Amniotic epithelial cell (primary cell): ENCODE measurements at regions not wholly inside any gene's neighbourhood (a gene's known extent, or its start where the extent isn't known, plus 50 kb on each side); places are given as distances from the start of the nearest gene placed in this dataset.

Experiments used
- DNase-seq: peaks from one replicate; pipeline ENCODE4 v3.0.0-alpha.2; 2010; ENCODE audit warnings: low read depth

DNA sequence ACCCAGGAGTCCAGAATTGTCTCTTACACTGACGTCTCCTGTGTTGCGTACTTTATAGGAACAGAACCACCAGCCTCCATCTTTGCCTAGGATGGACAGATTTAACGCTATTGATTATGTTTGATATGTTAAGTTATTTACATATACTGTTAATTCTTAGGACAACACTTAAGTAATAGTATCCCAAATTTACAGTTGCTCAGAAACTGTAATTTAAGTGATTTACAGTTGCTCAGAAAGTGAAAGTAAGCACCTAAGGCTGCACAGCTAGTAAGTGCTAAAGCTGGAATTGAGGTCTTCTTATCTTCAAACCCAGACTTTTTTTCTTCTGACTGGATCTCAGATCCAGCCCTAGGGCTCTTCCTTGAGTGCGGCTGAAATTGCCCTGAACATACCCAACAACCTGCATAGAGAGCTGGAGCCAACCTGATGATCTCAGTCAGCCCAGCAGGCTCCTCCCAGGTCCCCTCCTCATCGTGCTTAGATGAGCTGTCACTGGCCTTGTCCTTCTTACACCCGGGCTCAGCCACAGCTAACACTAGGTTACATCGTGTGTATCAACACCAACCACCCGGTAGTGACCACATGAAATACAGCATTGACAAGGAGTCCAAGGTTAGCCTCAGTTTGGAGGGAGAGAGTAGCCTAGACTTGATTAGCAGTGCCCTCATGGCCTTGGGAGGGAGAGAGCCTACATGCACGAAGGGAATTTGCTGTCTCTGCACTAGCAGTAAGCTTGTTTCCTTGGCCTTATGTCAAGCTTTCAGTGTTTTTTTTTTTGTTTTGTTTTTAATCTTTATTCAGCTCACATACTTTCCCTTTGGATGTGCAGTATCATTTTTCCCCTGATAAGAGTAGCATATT lies 111.1 kb upstream of the ARHGAP5 start:
- peak; percentile 69 for DNase-seq

DNA sequence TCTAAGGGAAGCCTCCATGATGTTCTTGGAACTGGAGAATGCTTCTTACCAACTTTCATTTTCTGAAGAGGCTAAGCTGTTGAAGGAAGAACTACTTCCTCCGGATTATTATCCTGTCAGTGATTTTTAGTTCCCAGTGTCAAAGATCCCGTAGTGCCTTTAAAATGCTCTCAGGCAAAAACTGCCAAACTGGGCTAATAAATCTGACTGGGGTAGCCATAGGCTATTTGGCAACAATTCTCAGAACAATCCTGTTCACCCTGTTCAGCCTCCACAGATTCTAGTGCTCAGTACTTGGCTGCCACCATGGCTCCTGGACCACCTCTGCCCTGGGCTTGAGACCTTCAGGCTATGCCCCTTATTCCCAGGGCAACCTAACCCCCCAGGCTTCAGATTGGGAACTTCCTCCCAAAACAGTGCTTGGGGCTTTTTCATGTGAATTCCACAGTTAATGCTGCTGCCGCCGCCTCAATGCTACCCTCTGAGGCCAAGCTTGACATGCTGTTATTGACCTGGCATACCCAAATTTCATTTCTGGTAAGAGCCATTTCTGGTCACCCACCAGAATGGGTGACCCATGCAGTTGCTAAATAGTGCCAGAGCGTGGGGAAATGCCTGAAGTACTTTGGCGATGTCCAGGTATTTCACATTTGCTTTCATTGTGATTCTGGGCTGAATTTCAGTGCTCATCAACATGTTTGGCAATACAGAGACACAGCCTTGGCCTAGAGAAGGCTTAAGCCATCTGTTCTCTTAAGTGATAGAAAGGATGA lies 110.0 kb upstream of the ARHGAP5 start:
- DNase-seq, result peak; percentile 77

DNA sequence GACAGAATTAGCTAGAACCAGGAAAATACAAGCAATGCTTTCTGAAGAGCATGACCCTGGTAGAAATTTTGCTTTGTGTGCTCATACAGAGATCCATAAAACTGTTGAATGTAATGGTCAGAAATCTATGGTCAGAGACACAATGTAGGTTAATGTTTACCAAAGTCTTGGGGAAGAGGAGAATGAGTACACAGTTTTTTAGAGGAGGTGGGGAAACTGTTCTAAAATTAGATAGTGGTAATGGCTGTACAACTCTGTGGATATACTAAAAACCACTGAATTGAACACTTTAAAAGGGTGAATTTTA lies 109.5 kb upstream of the ARHGAP5 start:
- DNase-seq, result no peak

DNA sequence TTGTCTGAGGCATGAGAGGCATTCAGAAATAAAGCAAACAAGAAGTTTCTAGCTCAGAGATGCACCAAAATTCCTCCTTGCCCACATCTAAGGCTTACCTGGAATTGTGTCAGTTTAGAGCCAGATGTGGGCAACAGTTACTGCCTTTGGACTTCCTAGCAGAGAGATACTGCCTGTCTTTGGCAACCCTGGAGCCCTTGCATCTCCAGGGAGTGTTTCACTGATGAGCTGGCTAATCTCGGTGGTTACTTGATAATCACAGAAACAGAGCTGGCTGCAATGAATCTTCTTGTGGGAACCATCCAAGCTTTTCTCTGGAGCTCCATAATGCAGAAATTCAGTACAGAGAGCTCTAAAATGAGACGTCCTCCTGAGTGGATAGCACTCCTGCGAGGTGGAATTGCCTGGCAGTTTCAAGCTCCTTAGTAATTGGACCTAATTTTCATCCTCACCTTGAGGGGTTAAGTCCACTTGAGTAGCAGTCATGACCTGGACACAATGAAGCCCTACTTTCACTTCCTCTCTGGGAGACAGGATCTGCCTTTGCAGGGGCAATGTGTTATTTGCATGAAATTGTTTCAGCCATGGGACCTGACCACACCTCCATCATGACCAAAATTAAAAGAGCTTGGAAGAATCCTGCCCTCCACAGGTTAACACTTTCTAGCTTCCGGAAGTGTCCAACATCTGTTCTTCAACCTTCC lies 108.8 kb upstream of the ARHGAP5 start:
- peak; percentile 99 for DNase-seq

DNA sequence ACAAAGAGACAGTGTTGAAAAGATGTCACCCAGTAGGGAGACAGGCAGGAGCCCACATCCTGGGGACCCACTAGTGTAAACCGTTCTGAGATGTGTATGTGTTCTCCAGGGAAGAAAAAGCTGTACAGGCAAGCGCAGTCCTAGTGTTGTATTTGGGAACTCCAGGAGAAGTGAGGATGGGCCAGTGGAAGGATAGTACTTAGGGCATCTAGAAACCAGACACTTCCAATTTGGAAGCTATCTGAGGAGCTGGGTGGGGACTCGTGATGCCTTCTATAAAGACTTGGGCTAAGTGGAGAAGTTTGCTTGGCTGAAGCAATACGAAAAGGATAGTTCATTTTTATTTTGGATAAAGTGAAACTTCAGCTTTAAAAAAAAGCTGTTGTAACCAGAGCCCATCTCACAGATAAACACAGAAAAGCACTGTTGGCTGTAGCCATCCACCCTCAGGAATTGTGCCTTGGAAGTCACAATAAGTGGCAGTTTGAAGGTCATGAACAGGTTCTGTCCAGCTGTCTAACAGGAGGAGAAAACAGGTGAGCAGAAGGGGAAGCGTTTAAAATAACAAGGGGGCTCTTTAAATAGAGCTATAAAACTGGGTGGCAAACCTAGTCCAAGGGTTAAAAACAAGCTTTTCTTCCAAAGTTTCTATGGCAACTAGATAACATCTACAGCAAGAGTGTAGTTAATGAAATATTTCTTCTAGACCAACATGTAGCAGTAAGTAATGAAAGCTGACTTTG lies 108.0 kb upstream of the ARHGAP5 start:
- peak; percentile 81 for DNase-seq

DNA sequence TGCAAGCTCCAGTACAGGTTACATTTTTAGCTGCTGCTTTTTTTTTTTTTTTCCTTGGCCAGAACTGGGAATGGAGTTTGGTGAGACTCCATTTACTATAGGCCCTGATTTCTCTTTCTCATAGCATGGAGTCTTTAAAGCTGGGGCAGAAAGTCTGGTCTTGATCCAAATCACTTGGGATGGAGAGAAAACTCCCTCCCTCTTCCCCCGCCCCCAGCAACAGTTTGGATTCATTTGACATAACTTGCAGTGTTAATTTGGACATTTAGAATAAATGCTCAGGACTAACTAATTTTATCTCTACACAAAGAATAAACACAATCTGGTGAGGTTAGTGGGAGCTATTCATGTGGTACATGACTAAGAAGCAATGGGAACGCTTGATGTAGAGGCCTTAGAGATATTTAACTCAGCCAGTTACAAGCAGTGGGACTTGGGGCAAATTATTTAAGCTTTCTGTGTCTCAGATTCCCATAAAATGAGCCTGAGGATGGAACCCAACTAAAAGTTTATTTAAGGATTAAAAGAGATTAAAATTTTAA lies 107.3 kb upstream of the ARHGAP5 start:
- peak; percentile 94 for DNase-seq

DNA sequence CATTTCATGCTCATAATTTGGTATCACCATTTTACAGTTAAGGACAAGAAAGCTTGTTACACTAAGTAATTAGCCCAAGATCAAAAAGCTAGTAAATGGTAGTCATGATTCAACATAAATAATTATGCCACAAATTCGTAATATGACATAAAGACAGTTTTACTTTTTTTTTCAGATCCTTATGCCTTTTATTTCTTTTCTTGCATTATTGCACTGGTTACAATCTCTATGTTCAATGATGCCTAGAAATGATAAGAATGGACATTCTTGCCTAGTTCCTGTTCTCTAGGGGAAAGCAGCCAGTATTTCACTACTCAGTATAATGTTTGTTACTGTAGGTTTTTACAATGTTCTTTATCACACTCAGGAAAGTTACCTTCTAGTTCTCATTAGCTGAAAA lies 106.4 kb upstream of the ARHGAP5 start:
- no peak for DNase-seq

DNA sequence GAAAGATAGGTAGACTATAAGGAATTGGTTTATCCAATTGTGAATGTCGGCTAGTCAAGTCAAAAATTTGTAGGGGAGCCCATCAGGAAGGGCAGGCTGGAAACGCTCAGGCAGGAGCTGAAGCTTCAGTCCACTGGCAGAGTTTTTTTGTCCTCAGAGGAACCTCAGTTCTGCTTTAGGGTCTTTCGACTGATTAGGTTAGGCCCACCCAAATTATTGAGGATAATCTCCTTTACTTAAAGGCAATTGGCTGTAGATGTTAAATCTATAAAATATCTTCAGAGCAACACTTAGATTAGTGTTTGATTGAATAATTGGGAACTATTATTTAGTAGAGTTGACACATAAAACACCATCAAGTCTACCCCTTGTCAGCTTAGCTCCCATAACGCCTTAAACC lies 105.5 kb upstream of the ARHGAP5 start:
- DNase-seq, result no peak

DNA sequence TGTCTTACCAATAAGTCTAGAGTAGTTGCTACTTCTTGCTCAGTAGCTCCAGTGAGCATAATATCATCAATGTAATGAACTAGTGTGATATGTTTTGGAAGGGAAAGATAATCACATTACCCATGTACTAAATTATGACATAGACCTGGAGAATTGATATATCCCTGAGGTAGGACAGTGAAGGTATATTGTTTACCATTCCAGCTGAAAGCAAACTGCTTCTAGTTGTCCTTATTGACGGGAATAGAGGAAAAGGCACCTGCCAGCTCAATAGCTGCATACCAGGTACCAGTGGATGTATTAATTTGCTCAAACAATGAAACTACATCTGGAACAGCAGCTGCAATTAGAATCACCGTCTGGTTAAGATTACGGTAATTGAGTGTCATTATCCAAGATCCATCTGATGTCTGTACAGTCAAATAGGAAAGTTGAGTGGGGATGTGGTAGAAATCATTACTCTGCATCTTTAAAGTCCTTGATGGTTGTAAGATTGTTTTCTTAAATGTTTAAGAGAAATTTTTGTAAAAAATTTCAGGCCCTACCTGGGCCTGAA lies 100.0 kb upstream of the ARHGAP5 start:
- no peak for DNase-seq

DNA sequence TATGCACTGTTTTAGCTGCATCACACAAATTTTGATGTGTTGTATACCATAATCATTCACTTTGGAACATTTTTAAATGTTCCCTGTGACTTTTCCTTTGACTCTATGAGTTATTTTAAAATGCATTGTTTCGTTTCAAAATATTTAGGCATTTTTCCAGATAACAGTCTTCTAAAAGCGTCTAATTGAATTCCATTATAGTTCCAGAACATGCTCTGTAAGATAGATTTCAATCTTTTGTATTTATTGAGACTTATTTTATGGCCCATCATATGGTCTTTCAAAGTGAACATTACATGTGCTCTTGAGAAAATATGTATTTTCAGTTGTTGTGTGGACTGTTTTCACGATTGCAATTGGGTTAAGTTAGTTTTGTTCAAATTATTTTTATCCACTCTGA lies 98.7 kb upstream of the ARHGAP5 start:
- no peak for DNase-seq

DNA sequence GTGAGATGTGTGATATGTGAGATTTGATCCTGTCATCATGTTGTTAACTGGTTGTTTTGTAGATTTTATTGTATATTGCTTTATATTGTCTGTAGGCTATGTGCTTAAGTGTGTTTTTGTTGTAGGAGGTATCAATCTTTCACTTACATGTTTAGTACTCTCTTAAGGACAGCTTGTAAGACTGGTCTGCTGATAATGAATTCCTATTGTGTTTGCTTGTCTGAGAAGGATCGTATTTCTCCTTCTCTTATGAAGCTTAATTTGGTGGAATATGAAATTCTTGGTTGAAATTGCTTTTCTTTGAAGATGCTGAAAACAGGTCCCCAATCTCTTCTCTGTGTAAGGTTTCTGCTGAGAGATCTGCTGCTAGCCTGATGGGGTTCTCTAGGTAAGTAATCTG lies 94.5 kb upstream of the ARHGAP5 start:
- peak; percentile 51 for DNase-seq

DNA sequence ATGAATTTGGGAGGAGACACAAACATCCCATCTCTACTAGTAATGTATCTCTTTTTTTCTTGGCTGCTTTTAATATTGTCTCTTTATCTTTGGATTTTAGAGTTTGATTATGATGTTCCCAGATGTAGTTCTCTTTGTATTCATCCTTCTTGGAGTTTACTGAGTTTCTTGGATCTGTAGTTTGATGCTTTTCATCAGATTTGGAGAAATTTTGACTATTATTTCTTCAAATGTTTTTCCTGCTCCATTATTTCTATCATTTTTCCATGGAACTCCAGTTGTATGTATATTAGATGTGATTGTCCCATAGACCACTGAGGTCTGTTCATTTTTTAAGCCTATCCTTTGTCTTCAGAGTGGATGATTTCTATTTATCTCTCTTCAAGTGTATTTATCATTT lies 90.7 kb upstream of the ARHGAP5 start:
- no peak for DNase-seq

DNA sequence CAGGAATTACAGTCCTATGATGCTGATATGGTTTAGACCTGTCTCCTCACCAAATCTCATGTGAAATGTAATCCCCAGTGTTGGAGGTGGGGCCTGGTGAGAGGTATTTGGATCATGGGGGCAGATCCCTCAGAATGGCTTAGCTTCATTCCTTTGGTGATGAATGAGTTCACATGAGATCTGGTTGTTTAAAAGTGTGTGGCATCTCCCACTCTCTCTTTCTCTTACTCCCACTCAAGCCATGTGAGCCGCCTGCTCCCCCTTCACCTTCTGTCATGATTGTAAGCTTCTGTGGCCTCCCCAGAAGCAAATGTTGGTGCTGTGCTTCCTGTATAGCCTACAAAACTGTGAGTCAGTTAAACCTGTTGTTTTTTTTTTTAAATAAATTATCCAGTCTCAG lies 89.4 kb upstream of the ARHGAP5 start:
- peak; percentile 92 for DNase-seq

DNA sequence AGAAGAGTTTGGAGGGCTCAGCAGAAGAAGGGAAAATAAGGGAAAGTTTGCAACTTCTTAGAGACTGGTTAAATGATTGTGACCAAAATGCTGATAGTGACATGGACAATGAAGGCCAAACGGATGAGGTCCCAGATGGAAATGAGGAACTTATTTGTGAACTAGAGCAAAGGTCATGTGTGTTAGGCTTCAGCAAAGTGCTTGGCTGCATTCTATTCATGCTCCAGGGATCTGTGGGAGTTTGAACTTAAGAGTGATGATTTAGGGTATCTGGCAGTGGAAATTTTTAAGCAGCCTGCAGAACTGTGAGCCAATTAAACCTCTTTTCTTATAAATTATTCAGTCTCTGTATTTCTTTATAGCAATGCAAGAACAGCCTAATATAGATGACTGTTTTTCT lies 88.9 kb upstream of the ARHGAP5 start:
- peak; percentile 63 for DNase-seq

DNA sequence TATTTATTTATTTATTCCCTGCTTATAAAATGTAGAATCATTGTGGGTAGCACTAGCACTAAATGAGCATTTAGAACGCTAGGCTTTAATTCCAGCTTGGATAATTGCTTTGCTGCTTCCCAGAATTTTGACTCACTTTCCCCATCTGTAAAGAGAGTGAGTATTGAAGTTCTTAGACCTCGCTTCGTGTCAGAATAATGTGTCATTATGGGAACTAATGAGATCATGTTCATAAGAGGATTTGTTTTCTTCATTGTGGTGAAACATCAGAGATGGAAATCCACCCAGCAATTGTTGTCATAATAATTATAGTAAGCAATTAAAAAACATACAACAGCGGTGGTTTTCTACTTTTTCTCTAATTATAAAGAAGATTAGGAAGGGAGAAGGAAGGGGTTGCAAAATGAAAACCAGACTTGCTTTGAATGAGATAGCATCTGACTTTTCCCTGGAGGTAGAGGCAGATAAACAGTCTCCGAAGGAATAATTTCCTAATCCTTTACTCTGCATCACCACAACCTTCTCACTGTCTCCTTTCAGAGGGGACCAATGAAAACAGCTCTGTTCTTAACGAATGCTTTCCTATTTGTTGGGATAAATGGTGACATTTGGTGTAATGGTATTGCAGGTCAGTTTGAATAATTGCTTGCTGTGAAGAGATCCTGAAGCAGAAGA lies 86.8 kb upstream of the ARHGAP5 start:
- DNase-seq, result peak; percentile 97

DNA sequence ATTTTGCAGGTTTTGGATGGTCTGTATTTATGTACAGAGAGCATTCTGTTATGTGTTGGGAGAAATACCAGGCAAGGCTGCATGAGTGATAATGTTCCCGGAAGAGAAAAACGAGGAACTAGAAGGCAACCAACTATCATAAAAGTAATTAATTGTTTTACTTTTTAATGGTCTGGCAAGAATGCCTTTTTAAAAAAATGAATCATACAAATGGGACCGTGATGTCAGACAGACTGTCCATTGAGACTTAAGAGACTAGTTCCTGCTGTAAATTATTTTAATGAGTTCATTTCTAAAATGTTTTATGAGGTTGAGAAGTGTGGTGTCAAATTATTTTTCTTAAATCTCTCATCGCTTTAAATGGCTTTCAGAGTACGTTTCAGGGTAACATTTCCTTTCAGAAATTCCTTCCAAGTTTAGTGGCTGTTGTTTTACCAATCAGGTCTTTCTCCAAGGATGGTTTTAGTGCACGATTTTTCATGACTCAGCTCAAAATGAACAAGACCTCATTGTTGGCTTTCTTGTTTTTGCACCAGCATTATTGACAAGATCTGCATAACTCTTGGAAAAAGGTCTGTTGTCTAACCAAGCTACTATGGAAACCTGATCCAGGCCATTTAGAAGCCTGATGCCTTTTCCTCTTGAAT lies 86.1 kb upstream of the ARHGAP5 start:
- DNase-seq, result peak; percentile 88

DNA sequence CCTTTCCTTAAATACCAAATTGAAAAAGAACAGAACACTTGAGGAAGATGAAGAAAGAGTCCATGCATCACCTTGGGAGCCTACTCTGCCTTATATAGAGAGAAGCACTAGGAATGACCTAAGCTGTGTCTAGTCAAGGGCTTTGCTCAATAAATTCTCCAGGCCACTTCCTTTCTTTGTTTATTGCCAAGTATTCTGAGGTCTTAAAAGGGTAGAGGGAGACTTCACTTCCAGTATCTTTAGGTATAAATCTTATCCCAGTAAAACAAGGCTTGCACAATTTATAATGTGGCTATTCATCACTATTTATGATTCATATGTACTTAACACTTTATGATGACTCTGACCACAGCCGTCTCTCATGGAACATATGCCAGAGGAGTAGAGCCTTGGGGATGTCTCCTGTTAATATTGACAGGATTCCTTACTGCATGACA lies 85.1 kb upstream of the ARHGAP5 start:
- DNase-seq, result peak; percentile 100

DNA sequence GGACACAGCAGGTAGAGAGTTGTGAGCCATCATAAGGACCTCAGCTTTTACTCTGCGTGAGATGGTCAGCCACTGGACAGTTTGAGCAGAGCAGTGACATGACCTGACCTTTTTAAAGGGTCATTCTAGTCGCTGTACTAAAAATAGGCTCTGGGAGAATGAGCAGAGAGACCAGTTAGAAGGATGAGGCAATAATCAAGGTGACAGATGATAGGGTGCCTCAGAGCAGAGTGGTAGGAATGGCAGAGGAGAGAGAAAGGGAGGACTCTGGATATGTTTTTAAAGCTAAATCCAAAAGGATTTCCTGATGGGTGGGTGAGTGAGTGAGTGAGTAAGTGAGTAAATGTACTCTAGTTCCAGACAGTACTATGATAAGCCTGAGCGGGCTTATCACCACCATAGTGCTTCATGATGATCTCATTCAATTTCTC lies 83.6 kb upstream of the ARHGAP5 start:
- peak; percentile 91 for DNase-seq

DNA sequence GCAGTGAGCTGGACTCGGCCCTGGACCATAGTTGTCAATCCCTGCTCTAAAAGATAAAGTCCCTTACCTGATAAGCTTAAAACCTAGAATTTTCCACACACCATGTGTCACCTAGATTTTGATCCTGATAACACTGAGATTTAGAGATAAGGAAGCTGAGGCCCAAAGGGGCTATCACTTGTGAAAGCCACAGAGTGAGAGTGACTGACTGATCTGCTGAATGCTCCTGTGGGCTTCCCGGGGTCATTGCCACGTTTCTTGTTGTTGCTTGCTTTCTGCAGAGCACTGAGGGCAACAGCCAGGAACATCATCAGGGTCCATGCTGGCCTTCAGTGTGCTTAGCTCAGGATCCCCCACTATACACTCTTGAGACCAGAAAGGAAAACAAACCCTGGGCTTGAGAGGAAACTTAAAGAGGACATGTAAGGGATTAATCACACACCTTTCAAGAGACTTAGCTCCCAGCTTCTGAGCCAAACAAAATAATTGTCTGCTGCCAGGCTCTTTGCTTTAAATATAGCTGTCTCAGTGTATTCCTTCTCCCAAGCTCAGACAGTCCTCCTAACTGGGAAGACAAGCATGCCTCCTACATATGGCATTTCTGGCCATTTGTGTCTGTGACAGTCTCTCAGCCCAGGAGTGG lies 82.6 kb upstream of the ARHGAP5 start:
- DNase-seq, result no peak

DNA sequence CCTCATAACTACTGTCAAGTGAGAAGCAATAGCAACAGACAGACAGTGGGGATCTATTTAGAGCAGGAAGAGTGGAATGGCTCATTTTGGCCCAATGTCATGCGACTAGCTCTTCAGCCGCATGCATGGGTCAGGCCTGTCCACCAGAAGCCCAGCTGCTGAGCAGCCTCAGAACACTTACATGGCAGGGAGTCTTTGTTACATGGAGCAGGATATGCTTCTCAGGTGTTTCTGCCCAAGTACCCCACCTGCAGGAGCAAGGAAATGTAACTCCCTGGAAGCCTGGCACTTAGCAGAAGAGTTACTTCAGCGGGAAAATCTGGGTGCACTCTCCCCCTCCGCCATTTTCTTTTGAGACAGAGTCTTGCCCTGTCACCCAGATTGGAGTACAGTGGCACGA lies 73.5 kb upstream of the ARHGAP5 start:
- DNase-seq, result no peak
